NCI-H2227 (cell line): ENCODE measurements at regions not wholly inside any gene's neighbourhood (a gene's known extent, or its start where the extent isn't known, plus 50 kb on each side); places are given as distances from the start of the nearest gene placed in this dataset.

Experiments used
- DNase-seq: peaks from one replicate; lab custom pipeline; 2025; ENCODE audit not compliant: unreplicated experiment; lab: John Stamatoyannopoulos, UW

- DNase-seq, result no peak
Observed at GRCh38 chr5:77569409-77569808, 69.1 kb downstream of the OTP start.

- DNase-seq, result no peak
Observed at GRCh38 chr5:77568555-77568954, 70.0 kb downstream of the OTP start.

DNA sequence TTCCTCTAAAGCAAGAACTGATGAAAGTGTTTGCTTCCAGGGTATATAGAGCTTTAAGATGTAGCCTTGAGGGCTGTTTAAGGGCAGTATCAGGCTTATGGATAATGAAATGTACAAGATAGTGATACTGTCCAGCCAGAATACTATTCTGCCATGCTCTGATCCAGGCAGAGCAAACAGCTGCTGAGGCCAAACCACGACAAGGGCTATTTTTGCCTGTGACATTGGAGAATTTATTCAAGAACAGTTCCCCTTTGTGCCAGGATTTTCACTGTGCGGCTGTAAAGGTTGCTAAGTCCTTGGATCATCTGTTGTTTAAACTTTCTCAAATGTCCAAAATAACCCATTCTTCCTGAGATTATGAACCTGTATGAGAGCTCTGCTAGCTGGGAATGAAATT is 70.4 kb downstream of the OTP start:
- DNase-seq, result no peak

- DNase-seq, result no peak
Observed at GRCh38 chr5:77563475-77563874, 71.4 kb upstream of the WDR41 start.

- DNase-seq, result no peak
Observed at GRCh38 chr5:77561965-77562364, 69.8 kb upstream of the WDR41 start.

DNA sequence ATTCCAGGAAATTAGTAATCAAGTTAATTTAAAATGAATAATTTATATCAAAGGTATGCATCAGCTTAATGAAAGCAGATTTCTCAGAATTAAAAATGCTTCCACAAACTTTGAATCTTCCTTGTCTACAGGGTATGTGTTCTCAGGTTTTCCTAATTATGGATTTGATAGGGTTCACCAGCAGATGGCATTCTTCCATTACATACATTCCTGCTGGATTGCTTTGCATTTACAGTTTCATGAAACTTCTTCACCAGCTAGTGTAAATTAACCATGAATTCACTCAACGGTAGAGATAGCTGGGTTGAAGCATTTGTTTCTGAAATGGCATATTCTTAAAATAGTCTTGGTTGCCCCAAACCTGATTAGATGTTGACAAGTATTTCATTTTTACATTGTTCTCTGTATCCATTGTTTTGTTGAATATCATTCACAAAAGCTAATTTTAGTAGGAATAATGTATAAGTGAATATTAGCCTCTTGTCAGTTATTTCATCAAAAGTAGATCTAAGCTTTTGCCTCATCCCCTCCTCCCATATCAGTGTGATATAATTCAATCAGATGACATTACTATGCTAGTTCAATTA is 68.7 kb upstream of the WDR41 start:
- peak; percentile 0 for DNase-seq

GRCh38 chr5:77558266-77558665 is 66.2 kb upstream of the WDR41 start:
- no peak for DNase-seq

DNA sequence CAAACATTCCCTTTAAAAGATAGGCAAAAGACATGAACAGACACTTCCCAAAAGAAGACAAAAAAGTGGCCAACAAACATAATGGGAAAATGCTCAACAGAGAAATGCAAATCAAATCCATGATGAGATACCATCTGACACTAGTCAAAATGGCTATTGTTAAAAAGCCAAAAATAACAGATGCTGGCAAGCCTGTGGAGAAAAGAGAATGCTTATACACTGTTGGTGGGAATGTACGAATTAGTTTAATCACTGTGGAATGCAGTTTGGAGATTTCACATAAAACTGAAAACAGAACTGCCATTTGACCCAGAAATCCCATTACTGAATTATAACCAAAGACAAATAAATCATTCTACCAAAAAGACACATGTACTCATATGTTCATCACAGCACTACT is 58.3 kb upstream of the WDR41 start:
- DNase-seq, result no peak

DNA sequence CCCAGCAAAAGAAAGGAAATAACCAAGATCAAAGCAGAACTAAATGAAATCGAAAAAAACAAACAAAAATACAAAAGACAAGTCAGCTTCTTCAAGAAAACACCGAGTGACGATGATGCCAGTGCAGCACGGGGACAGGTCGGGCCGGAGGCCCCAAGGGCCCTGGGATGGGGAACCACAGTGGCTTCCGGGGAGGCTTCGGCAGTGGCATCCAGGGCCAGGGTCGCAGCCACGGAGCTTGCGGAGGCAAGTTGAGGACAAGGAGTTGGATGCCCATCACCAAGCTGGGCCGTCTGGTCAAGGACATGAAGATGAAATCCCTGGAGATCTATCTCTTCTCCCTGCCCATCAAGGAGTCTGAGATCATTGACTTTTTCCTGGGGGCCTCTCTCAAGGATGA is 53.2 kb upstream of the WDR41 start:
- DNase-seq, result no peak
